ENCODE measurements at regions not wholly inside any gene's neighbourhood (a gene's known extent, or its start where the extent isn't known, plus 50 kb on each side); places are given as distances from the start of the nearest gene placed in this dataset.

DNA sequence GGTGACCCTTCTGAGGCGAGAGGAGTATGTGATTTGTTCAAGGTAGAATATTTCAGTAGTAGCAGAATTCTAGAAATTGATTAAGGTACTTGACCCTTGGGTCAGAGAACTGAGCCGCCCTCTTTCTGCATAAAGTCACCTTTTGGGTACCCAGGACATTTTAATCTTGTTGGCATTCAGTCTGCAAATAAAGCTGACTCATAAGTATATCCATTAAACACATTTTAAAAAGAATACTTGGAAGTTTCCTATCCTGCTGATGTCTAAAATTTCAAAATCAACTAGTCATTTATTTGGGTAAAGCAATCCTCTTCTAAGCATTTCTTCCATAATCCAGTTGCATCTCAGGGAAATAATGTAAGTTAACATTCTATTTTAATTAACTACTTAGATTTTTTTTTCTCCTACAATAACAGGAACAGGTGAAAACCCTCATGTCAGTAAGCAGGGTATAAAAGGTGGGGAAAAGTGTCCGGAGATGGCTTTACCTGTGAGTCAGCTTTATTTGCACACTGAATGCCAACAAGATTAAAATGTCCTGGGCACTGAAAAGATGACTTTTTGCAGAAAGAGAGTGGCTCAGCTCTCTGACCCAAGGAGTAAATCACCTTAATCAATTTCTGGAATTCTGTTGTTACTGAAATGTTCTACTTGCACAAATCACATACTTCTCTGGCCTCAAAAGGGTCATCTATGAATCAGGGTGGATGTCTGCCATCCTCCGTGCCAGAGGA is 78.7 kb upstream of the ITGA6 start:
- no peak for TF ChIP-seq CTCF (IDR thresholded peaks at IDR 0.05; ENCODE audit: insufficient read depth, low read depth, low read length, missing control alignments)
- DNase-seq (ENCODE audit: low read depth), result no peak

GRCh38 chr2:172350839-172351479 is 76.4 kb upstream of the ITGA6 start:
- no peak for DNase-seq (ENCODE audit: low read depth)
- no peak for TF ChIP-seq CTCF (IDR thresholded peaks at IDR 0.05; ENCODE audit: insufficient read depth, low read depth, low read length, missing control alignments)
- H3K4me3 ChIP-seq (ENCODE audit: low read length), result no peak overlapping the region

More for the DNA sequence above, 78.7 kb upstream of the ITGA6 start:
- H3K4me3 ChIP-seq (ENCODE audit: low read length), result no peak overlapping the region

DNA sequence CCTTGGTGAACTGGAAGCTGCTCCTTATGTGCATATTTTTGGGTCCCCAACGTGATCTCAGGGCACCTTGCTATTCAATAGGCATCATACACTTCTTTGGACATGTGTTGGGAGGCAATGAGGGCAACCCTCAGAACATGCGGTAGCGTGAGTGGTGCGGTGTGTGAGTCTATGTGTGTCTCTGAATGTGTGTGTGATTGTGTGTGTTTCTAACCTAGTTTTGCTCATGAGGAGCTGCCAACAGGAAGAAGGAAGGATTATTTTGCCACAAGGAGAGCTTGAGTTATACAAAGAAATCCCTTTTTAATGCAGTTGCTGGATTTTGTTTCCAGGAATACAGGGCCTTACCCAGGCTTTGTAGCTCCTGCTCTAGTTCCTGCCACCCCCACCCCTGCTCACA is 75.8 kb upstream of the ITGA6 start:
- no peak overlapping the region for H3K4me3 ChIP-seq (ENCODE audit: low read length)
- no peak for TF ChIP-seq CTCF (IDR thresholded peaks at IDR 0.05; ENCODE audit: insufficient read depth, low read depth, low read length, missing control alignments)
- no peak for DNase-seq (ENCODE audit: low read depth)

DNA sequence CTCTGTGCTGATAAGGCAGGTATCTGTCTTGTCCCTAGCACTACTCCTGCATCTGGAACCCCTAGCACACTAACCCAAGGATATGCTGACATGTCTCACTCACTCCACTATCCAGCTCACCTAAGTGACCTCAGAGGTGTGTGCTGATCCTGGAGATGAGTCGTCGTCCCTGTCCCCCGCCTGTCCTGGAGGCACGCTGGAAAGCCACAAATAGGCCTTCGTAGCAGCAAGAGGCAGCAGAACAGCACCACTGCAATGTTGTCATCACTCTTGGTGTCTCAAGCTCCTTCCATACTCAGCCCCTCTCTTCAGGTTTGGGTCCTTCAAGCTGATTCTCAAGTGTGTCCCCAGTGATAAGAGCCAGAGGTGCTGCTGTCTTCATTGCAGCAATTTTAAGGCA is 73.0 kb upstream of the ITGA6 start:
- DNase-seq (ENCODE audit: low read depth), result no peak
- TF ChIP-seq CTCF (IDR thresholded peaks at IDR 0.05; ENCODE audit: insufficient read depth, low read depth, low read length, missing control alignments), result no peak
- no peak overlapping the region for H3K4me3 ChIP-seq (ENCODE audit: low read length)

DNA sequence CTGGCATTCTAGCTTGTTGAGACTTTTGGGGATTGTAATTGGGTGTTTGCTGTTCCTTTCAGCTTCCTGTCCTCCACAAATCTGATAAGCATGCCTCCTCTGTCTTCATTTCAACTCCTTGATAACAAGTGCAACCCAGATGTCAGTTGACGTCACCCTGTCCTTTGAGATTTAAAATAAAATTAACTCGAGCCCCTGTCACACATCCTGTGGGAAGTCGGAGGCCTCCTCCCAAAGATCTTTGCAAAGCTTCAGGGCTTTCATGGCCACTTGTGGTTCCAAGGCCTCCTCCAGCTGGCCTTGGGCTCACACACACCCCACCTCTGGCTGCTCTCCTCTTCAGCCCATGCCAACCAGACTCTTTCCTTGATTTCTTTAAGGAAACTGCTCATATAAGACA is 69.9 kb upstream of the ITGA6 start:
- DNase-seq (ENCODE audit: low read depth), result no peak
- no peak overlapping the region for H3K4me3 ChIP-seq (ENCODE audit: low read length)
- TF ChIP-seq CTCF (IDR thresholded peaks at IDR 0.05; ENCODE audit: insufficient read depth, low read depth, low read length, missing control alignments), result no peak

- no peak for DNase-seq (ENCODE audit: low read depth)
- no peak for TF ChIP-seq CTCF (IDR thresholded peaks at IDR 0.05; ENCODE audit: insufficient read depth, low read depth, low read length, missing control alignments)
- H3K4me3 ChIP-seq (ENCODE audit: low read length), result no peak overlapping the region
These were observed 68.5 kb upstream of the ITGA6 start for GRCh38 chr2:172358691-172359556.
